HL-60 (cell line): ENCODE measurements at regions not wholly inside any gene's neighbourhood (a gene's known extent, or its start where the extent isn't known, plus 50 kb on each side); places are given as distances from the start of the nearest gene placed in this dataset.

ENCODE experiments used
- DNase-seq, 2 experiments: peaks; one replicate each; pipeline ENCODE4 v3.0.0-alpha.2; 2010 to 2020; ENCODE audit warnings: low read depth in 1 of 2, low spot score in 1 of 2
- H3K27ac ChIP-seq: fragments of 250-450 bp; sonication (Bioruptor Pico); replicated peaks from 2 replicates; pipeline ENCODE4 v1.5.1; 2020; ENCODE audit warnings: mild to moderate bottlenecking, moderate library complexity
- H3K27me3 ChIP-seq: fragments of 250-450 bp; sonication (Bioruptor Pico); 2 replicates; pipeline ENCODE4 v1.5.1; 2021; ENCODE audit warnings: mild to moderate bottlenecking, moderate library complexity; ENCODE audit not compliant: insufficient read depth, poor library complexity, severe bottlenecking
- H3K4me3 ChIP-seq: replicated peaks from 2 replicates; pipeline ENCODE4 v1.5.1; 2011; ENCODE audit warnings: mild to moderate bottlenecking, control low read depth, low read length; ENCODE audit not compliant: insufficient read depth
- GABPA ChIP-seq: IDR thresholded peaks from 2 replicates; pipeline ENCODE4 v1.6.1; 2012; ENCODE audit warnings: low read depth
- POLR2AphosphoS5 ChIP-seq: IDR thresholded peaks from 2 replicates; pipeline ENCODE4 v1.6.1; 2012; ENCODE audit warnings: low read depth
- REST ChIP-seq: IDR thresholded peaks from 2 replicates; pipeline ENCODE4 v1.6.1; 2012; ENCODE audit warnings: low read depth; ENCODE audit not compliant: insufficient replicate concordance
- SPI1 ChIP-seq: IDR thresholded peaks from 2 replicates; pipeline ENCODE4 v1.6.1; 2012; ENCODE audit warnings: low read depth, mild to moderate bottlenecking, borderline replicate concordance
- TF ChIP-seq, protein P1 (sequence below): IDR thresholded peaks from one replicate; pipeline ENCODE4 v1.5.1; 2011; ENCODE audit warnings: low read length, control low read depth, inconsistent platforms; ENCODE audit not compliant: insufficient read depth

- Histone ChIP-seq H3K4me3 (no peak overlapping the region), H3K27ac (no peak overlapping the region), H3K27me3 (no peaks in the 10 kb centered on the region)
- DNase-seq = no peak
- TF ChIP-seq, protein P1, sequence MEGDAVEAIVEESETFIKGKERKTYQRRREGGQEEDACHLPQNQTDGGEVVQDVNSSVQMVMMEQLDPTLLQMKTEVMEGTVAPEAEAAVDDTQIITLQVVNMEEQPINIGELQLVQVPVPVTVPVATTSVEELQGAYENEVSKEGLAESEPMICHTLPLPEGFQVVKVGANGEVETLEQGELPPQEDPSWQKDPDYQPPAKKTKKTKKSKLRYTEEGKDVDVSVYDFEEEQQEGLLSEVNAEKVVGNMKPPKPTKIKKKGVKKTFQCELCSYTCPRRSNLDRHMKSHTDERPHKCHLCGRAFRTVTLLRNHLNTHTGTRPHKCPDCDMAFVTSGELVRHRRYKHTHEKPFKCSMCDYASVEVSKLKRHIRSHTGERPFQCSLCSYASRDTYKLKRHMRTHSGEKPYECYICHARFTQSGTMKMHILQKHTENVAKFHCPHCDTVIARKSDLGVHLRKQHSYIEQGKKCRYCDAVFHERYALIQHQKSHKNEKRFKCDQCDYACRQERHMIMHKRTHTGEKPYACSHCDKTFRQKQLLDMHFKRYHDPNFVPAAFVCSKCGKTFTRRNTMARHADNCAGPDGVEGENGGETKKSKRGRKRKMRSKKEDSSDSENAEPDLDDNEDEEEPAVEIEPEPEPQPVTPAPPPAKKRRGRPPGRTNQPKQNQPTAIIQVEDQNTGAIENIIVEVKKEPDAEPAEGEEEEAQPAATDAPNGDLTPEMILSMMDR = no peak
- no peak for TF ChIP-seq GABPA
- TF ChIP-seq SPI1 = no peak
- TF ChIP-seq REST = no peak
- no peak for TF ChIP-seq POLR2AphosphoS5
These were observed 1047.4 kb upstream of the C9orf72 start for GRCh38 chr9:28620661-28621060.

DNA sequence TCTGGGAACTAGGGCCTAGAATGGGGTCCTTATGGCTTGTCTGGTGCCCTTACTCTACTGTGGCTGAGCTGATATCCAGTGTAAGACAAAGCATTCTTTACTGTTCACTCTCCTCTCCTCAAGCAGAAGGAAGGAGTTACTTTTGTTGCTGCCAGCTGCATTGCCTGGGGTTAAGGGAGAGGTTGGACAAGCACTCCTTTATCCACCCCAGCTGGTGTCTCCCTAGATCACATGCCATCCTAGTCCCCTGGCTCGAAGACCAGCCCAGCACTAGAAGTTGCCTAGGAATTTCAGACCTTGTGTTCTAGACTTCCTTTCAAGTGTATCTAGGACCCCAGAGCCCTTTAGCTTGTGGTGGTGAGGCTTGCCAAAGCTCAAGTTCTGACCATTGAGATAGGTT is 1051.5 kb upstream of the C9orf72 start:
- DNase-seq = no peak
- Histone ChIP-seq H3K27ac (no peak overlapping the region), H3K4me3 (no peak overlapping the region), H3K27me3 (no peaks in the 10 kb centered on the region)
- TF ChIP-seq POLR2AphosphoS5 (no peak), SPI1 (no peak), REST (no peak), GABPA (no peak)
- TF ChIP-seq, protein P1 = no peak

DNA sequence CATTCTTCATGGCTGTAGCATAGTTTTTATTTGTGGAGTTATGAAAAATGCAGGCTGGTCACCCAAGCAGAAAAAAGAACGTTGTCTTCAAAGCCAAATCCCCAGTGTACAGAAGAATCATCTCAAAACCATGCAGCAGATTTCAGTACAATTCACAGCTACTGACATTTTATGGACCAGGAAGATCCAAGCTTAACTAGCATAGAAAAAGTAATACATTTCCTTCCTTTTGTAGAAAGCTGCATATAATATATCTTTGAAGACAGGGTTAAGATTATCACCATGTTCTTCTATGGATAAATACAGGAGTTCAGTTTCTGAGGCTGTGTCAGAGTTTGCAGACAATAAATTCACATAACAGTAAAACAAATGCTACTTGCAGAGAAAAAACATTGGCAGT is 1054.8 kb upstream of the C9orf72 start:
- Histone ChIP-seq H3K27ac (no peak overlapping the region), H3K4me3 (no peak overlapping the region), H3K27me3 (no peaks in the 10 kb centered on the region)
- DNase-seq = no peak
- TF ChIP-seq SPI1 = no peak
- no peak for TF ChIP-seq REST
- TF ChIP-seq GABPA = no peak
- TF ChIP-seq POLR2AphosphoS5 = no peak
- TF ChIP-seq, protein P1 = no peak
